DMS53 (cell line): ENCODE measurements at regions not wholly inside any gene's neighbourhood (a gene's known extent, or its start where the extent isn't known, plus 50 kb on each side); places are given as distances from the start of the nearest gene placed in this dataset.

ENCODE experiments used
- DNase-seq: peaks from one replicate; lab custom pipeline; 2025; lab: John Stamatoyannopoulos, UW

- no peak for DNase-seq
These were observed 136.9 kb downstream of the SCARB1 start for GRCh38 chr12:124726596-124727263.

GRCh38 chr12:124725597-124726237, 137.9 kb downstream of the SCARB1 start:
- DNase-seq, result no peak

GRCh38 chr12:124725099-124725498, 138.6 kb downstream of the SCARB1 start:
- DNase-seq, result peak; percentile 45

GRCh38 chr12:124722878-124723277, 140.8 kb downstream of the SCARB1 start:
- no peak for DNase-seq

GRCh38 chr12:124721501-124722162, 142.0 kb downstream of the SCARB1 start:
- DNase-seq, result no peak

- peak; percentile 74 for DNase-seq
These were observed 142.8 kb downstream of the SCARB1 start for GRCh38 chr12:124720681-124721500.

- DNase-seq, result peak; percentile 93
These were observed 143.5 kb downstream of the SCARB1 start for GRCh38 chr12:124720004-124720680.

- no peak for DNase-seq
These were observed 144.4 kb downstream of the SCARB1 start for GRCh38 chr12:124719231-124719630.

GRCh38 chr12:124718458-124718857, 145.2 kb downstream of the SCARB1 start:
- no peak for DNase-seq

GRCh38 chr12:124718036-124718435, 145.6 kb downstream of the SCARB1 start:
- DNase-seq, result no peak

GRCh38 chr12:124717318-124717717, 146.3 kb downstream of the SCARB1 start:
- peak; percentile 57 for DNase-seq

- peak; percentile 100 for DNase-seq
These were observed 147.2 kb downstream of the SCARB1 start for GRCh38 chr12:124716208-124717130.

- peak; percentile 43 for DNase-seq
These were observed 147.9 kb upstream of the NCOR2 start for GRCh38 chr12:124715121-124715990.

- no peak for DNase-seq
These were observed 146.1 kb upstream of the NCOR2 start for GRCh38 chr12:124713436-124714082.

- no peak for DNase-seq
These were observed 145.6 kb upstream of the NCOR2 start for GRCh38 chr12:124713041-124713435.

- no peak for DNase-seq
These were observed 143.9 kb upstream of the NCOR2 start for GRCh38 chr12:124711344-124711743.

- DNase-seq, result peak; percentile 91
These were observed 142.6 kb upstream of the NCOR2 start for GRCh38 chr12:124709722-124710687.

GRCh38 chr12:124707316-124707715, 139.9 kb upstream of the NCOR2 start:
- DNase-seq, result no peak
